Smooth muscle cell (in vitro differentiated cells): ENCODE measurements at regions not wholly inside any gene's neighbourhood (a gene's known extent, or its start where the extent isn't known, plus 50 kb on each side); places are given as distances from the start of the nearest gene placed in this dataset.

Experiments used
- DNase-seq: peaks from one replicate; lab custom pipeline; 2025; ENCODE audit not compliant: unreplicated experiment; lab: John Stamatoyannopoulos, UW
- H2AFZ ChIP-seq: fragments of 200-600 bp; sonication (generic); 2 replicates; pipeline ENCODE4 v1.6.0; 2016; ENCODE audit warnings: antibody characterized with exemption, low read depth, mild to moderate bottlenecking
- H3F3A ChIP-seq: fragments of 200-600 bp; sonication (generic); 2 replicates; pipeline ENCODE4 v1.6.0; 2017; ENCODE audit warnings: antibody characterized with exemption, low read depth
- H3K27ac ChIP-seq: fragments of 200-600 bp; sonication (generic); 2 replicates; pipeline ENCODE4 v1.5.1; 2016; ENCODE audit warnings: low read depth, mild to moderate bottlenecking
- H3K27me3 ChIP-seq: fragments of 200-600 bp; sonication (generic); 2 replicates; pipeline ENCODE4 v1.6.1; 2016; ENCODE audit warnings: low read depth, mild to moderate bottlenecking
- H3K36me3 ChIP-seq: fragments of 200-600 bp; sonication (generic); 2 replicates; pipeline ENCODE4 v1.5.1; 2016; ENCODE audit warnings: low read depth
- H3K4me1 ChIP-seq: fragments of 200-600 bp; sonication (generic); 2 replicates; pipeline ENCODE4 v1.5.1; 2016; ENCODE audit warnings: low read depth
- H3K4me2 ChIP-seq: fragments of 200-600 bp; sonication (generic); 2 replicates; pipeline ENCODE4 v1.6.0; 2016; ENCODE audit warnings: mild to moderate bottlenecking
- H3K4me3 ChIP-seq: fragments of 200-600 bp; sonication (generic); 2 replicates; pipeline ENCODE4 v1.5.1; 2016; ENCODE audit warnings: mild to moderate bottlenecking
- H3K79me2 ChIP-seq: fragments of 200-600 bp; sonication (generic); 2 replicates; pipeline ENCODE4 v1.6.0; 2016; ENCODE audit warnings: low read depth, mild to moderate bottlenecking
- H3K9ac ChIP-seq: fragments of 200-600 bp; sonication (generic); 2 replicates; pipeline ENCODE4 v1.6.0; 2016; ENCODE audit warnings: low read depth
- H3K9me3 ChIP-seq: fragments of 200-600 bp; sonication (generic); replicated peaks from 2 replicates; pipeline ENCODE4 v1.5.1; 2016; ENCODE audit warnings: low read depth
- H4K20me1 ChIP-seq: fragments of 200-600 bp; sonication (generic); 2 replicates; pipeline ENCODE4 v1.6.0; 2016; ENCODE audit warnings: low read depth
- WGBS: methylation state at CpG from one replicate; pipeline ENCODE4 v1.1.7; 2016; ENCODE audit warnings: low lambda C conversion rate; 5-methylcytosine and 5-hydroxymethylcytosine counted together
- TF ChIP-seq, protein P1 (sequence below): fragments of 200-600 bp; sonication (generic); IDR thresholded peaks from 2 replicates; pipeline ENCODE4 v1.5.1; 2017; ENCODE audit warnings: borderline replicate concordance, mild to moderate bottlenecking, antibody characterized with exemption; ENCODE audit not compliant: insufficient read depth, poor library complexity, severe bottlenecking

DNA sequence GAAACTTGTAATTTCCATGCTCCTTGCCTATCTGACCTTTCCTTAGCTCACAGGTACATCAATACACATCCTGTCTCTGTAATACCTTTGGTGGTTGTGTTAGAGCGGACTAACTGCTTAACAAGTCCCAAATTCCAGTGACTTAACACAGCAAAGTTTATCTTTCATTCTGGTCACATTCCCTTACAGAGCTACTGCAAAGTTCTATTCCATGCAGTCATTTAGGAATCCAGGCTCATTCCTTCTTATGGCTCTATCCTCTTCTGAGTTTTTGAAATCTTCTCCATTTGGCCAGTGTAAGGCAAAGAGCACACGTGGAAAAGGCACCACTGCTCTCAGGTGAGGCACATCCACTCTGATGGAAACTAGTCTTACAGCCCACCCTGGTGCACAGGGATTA, 238.6 kb upstream of the ANKRD55 start:
- Histone ChIP-seq H3K4me2 (no peak overlapping the region), H3K4me3 (no peak overlapping the region), H3K27me3 (no peaks in the 10 kb centered on the region), H3F3A (peaks cover 9% of the 10 kb centered on the region), H3K9me3 (no peaks in the 10 kb centered on the region), H3K79me2 (no peaks in the 10 kb centered on the region), H4K20me1 (no peaks in the 10 kb centered on the region), H2AFZ (no peak overlapping the region), H3K9ac (no peak overlapping the region), H3K27ac (no peak overlapping the region), H3K36me3 (no peaks in the 10 kb centered on the region), H3K4me1 (peaks cover 6% of the 10 kb centered on the region)
- TF ChIP-seq, protein P1, sequence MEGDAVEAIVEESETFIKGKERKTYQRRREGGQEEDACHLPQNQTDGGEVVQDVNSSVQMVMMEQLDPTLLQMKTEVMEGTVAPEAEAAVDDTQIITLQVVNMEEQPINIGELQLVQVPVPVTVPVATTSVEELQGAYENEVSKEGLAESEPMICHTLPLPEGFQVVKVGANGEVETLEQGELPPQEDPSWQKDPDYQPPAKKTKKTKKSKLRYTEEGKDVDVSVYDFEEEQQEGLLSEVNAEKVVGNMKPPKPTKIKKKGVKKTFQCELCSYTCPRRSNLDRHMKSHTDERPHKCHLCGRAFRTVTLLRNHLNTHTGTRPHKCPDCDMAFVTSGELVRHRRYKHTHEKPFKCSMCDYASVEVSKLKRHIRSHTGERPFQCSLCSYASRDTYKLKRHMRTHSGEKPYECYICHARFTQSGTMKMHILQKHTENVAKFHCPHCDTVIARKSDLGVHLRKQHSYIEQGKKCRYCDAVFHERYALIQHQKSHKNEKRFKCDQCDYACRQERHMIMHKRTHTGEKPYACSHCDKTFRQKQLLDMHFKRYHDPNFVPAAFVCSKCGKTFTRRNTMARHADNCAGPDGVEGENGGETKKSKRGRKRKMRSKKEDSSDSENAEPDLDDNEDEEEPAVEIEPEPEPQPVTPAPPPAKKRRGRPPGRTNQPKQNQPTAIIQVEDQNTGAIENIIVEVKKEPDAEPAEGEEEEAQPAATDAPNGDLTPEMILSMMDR, result no peak
- WGBS, result 79% methylated on average over 2 of the region's 2 CpGs
- no peak for DNase-seq

DNA sequence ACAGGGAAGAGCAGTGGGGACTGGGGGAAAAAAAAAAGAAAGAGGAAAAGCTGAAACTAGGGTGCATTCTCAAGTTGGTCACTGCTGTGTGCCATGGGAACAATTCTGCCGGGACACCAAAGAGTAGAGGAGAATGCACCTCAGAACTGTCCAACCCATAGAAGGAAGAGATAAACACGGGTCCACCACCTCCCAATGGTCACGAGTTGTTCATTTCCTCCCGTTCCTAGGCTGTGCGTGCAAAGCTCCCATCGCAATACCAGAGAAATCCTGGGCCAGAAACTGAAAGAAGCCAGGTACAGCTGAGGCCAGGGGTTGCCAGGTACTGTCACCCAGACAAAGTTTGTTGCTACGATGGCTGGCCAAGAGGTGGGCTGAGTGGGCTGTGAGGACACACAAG, 236.9 kb upstream of the ANKRD55 start:
- H3K4me3 ChIP-seq, result no peak overlapping the region
- no peak overlapping the region for H2AFZ ChIP-seq
- H3K27me3 ChIP-seq, result no peaks in the 10 kb centered on the region
- 96% methylated on average over 7 of the region's 7 CpGs for WGBS
- TF ChIP-seq, protein P1, result no peak
- no peak for DNase-seq
- no peaks in the 10 kb centered on the region for H3K4me1 ChIP-seq
- H3K4me2 ChIP-seq, result no peak overlapping the region
- no peaks in the 10 kb centered on the region for H3K36me3 ChIP-seq
- H3K79me2 ChIP-seq, result no peaks in the 10 kb centered on the region
- no peaks in the 10 kb centered on the region for H3K9me3 ChIP-seq
- H4K20me1 ChIP-seq, result no peaks in the 10 kb centered on the region
- H3F3A ChIP-seq, result peaks cover 8% of the 10 kb centered on the region
- H3K9ac ChIP-seq, result no peak overlapping the region
- no peak overlapping the region for H3K27ac ChIP-seq

DNA sequence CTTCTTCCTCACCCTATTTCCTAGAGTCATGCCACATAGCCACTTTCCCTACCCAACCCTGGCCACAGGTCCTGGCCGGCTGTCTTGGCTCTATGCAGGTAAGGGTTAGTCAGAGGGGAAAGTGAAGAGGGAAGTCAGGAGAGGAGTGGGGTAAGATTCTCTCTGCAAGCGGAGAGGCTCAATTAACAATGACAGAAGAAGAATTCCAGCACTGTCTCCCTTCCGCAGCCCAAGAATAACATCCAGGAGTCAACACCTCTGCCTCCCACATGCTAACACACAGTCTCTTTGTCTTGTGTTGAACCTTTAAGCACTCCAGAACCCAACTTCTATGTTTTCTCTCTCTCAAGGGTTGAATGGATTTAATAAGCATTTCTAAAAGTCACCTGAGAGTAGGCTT, 235.1 kb upstream of the ANKRD55 start:
- H3K9me3 ChIP-seq, result no peaks in the 10 kb centered on the region
- H3K36me3 ChIP-seq, result no peaks in the 10 kb centered on the region
- no peaks in the 10 kb centered on the region for H3K79me2 ChIP-seq
- peaks cover 9% of the 10 kb centered on the region for H3F3A ChIP-seq
- H3K4me2 ChIP-seq, result no peak overlapping the region
- no peak overlapping the region for H3K4me3 ChIP-seq
- WGBS, result 75% methylated on average over 3 of the region's 3 CpGs
- H3K4me1 ChIP-seq, result no peaks in the 10 kb centered on the region
- TF ChIP-seq, protein P1, result no peak
- H3K27ac ChIP-seq, result no peak overlapping the region
- H2AFZ ChIP-seq, result no peak overlapping the region
- no peak overlapping the region for H3K9ac ChIP-seq
- H3K27me3 ChIP-seq, result no peaks in the 10 kb centered on the region
- DNase-seq, result no peak
- no peaks in the 10 kb centered on the region for H4K20me1 ChIP-seq

DNA sequence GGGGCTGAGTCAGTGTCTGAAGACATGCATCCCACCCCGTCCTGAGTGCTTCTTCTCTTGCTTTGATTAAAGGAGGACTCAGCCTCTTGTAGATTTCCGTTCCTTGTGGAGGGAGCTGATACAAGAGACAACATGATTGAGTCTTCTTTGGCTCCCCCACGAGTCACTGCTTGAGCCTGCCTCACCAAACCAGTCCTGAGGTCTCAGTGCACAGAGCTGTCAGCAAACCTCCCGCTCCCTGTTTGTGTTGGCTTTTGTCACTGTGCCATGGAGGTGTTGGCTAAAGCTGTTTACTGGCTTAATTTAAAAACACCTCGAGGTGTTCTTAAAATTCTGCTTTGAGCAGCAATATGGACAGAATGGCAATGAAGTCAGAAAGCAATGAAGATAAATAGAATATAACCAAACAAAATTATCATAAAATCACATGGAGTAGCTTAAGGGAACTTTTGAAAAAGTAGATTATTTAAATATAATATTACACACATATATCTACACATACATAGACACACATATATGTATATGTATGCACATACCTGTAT, 234.1 kb upstream of the ANKRD55 start:
- Histone ChIP-seq H3K9me3 (no peaks in the 10 kb centered on the region), H3K27ac (no peak overlapping the region), H3K4me1 (no peaks in the 10 kb centered on the region), H3K27me3 (no peaks in the 10 kb centered on the region), H3K4me2 (no peak overlapping the region), H2AFZ (no peak overlapping the region), H3F3A (peaks cover 9% of the 10 kb centered on the region), H4K20me1 (no peaks in the 10 kb centered on the region), H3K4me3 (no peak overlapping the region), H3K9ac (no peak overlapping the region), H3K79me2 (no peaks in the 10 kb centered on the region), H3K36me3 (no peaks in the 10 kb centered on the region)
- TF ChIP-seq, protein P1, result no peak
- no peak for DNase-seq
- 58% methylated on average over 5 of the region's 5 CpGs for WGBS
